K562 (cell line): ENCODE measurements at regions not wholly inside any gene's neighbourhood (a gene's known extent, or its start where the extent isn't known, plus 50 kb on each side); places are given as distances from the start of the nearest gene placed in this dataset.

ENCODE experiments used
- ATAC-seq: fragments of 200-7000 bp; cut with Tn5 transposase; 3 replicates; pipeline ENCODE4 v1.9.1; 2020; ENCODE audit warnings: moderate library complexity
- BruUV-seq: library from RNA; stranded (reverse); fragments of 400-500 nt; replicated peaks from 2 replicates; lab custom pipeline; 2021; lab: Mats Ljungman, UMichigan
- CTCF ChIA-PET: fragments of 300-600 bp; formaldehyde crosslinking; extraction: SDS; loops from one replicate; lab custom pipeline; 2021; ENCODE audit warnings: low intra/inter-chr PET ratio; lab: Yijun Ruan, JAX
- POLR2A ChIA-PET: fragments of 300-600, 350-650 bp; sonication (Branson Sonifier 250); formaldehyde crosslinking; extraction: SDS; loops from one replicate; lab custom pipeline; 2021; ENCODE audit warnings: antibody characterized with exemption, inconsistent platforms; lab: Yijun Ruan, JAX
- DNase-seq, 4 experiments: peaks; one replicate each; pipeline versions ENCODE4 v3.0.0 to v3.0.0-alpha.2; 2011 to 2018; ENCODE audit warnings: low spot score in 3 of 4, mixed read lengths in 3 of 4; ENCODE audit errors: extremely low read depth in 1 of 4
- FAIRE-seq: peaks from 2 replicates; lab custom pipeline; 2011; peaks lifted over from hg19 to GRCh38; lab: Jason Lieb, UNC
- H2AFZ ChIP-seq: 2 replicates; pipeline ENCODE4 v1.6.0; 2011; ENCODE audit warnings: low read depth, low read length, control low read depth, inconsistent platforms
- H3K27ac ChIP-seq: fragments of 200-600 bp; 3 replicates; pipeline ENCODE4 v1.8.0; 2011; ENCODE audit warnings: low read depth, mild to moderate bottlenecking, control low read depth, inconsistent platforms, low read length, moderate library complexity, mixed read lengths; ENCODE audit errors: extremely low read depth
- H3K27me3 ChIP-seq, 2 experiments: fragments of 300-600 bp in 1 of 2; 2 replicates in 1 of 2; 3 replicates in 1 of 2; pipeline versions ENCODE4 v1.6.0 to v1.8.0; 2011; ENCODE audit warnings: inconsistent platforms in 2 of 2, low read length in 2 of 2, mild to moderate bottlenecking in 1 of 2, mixed read lengths in 1 of 2, moderate library complexity in 1 of 2; ENCODE audit not compliant: control insufficient read depth in 2 of 2, insufficient read depth in 2 of 2
- H3K36me3 ChIP-seq: fragments of 300-600 bp; 3 replicates; pipeline ENCODE4 v1.8.0; 2011; ENCODE audit warnings: mild to moderate bottlenecking, low read length, inconsistent platforms; ENCODE audit not compliant: control insufficient read depth, insufficient read depth
- H3K4me1 ChIP-seq, 2 experiments: fragments of 200-600 bp in 1 of 2; replicated peaks in 1 of 2; 2 replicates in 1 of 2; 3 replicates in 1 of 2; pipeline versions ENCODE4 v1.5.1 to v1.8.0; 2011; ENCODE audit warnings: inconsistent platforms in 2 of 2, low read length in 2 of 2, mild to moderate bottlenecking in 1 of 2, mixed read lengths in 1 of 2, moderate library complexity in 1 of 2; ENCODE audit not compliant: control insufficient read depth in 2 of 2, insufficient read depth in 2 of 2
- H3K4me2 ChIP-seq: 2 replicates; pipeline ENCODE4 v1.6.1; 2011; ENCODE audit warnings: low read length, control low read depth, inconsistent platforms, mixed read lengths; ENCODE audit not compliant: insufficient read depth
- H3K4me3 ChIP-seq: fragments of 200-600 bp; sonication (generic), shearing (Covaris generic); 2 replicates; pipeline ENCODE4 v1.5.1; 2016; ENCODE audit warnings: control low read depth, inconsistent platforms
- H3K79me2 ChIP-seq: fragments of 200-600 bp; 3 replicates; pipeline ENCODE4 v1.8.0; 2011; ENCODE audit warnings: low read length, inconsistent platforms; ENCODE audit not compliant: control insufficient read depth, insufficient read depth
- H3K9ac ChIP-seq, 2 experiments: 2 replicates each; pipeline versions ENCODE4 v1.6.0 to v1.6.1; 2011; ENCODE audit warnings: low read depth in 2 of 2, low read length in 2 of 2, control low read depth in 1 of 2, inconsistent platforms in 1 of 2, mild to moderate bottlenecking in 1 of 2, mixed read lengths in 1 of 2; ENCODE audit not compliant: insufficient read depth in 1 of 2
- H3K9me1 ChIP-seq: one replicate; pipeline ENCODE4 v1.6.0; 2011; ENCODE audit warnings: inconsistent platforms, mild to moderate bottlenecking, low read length, moderate library complexity; ENCODE audit not compliant: control insufficient read depth, insufficient read depth
- H3K9me3 ChIP-seq: replicated peaks from 2 replicates; pipeline ENCODE4 v1.5.1; 2011; ENCODE audit warnings: low read depth, low read length, inconsistent platforms; ENCODE audit not compliant: control insufficient read depth, insufficient read depth
- H4K20me1 ChIP-seq: replicated peaks from 2 replicates; pipeline ENCODE4 v1.6.1; 2011; ENCODE audit warnings: low read length, inconsistent platforms, mixed read lengths; ENCODE audit not compliant: control insufficient read depth, insufficient read depth
- ARID4B ChIP-seq: sonication (generic); formaldehyde crosslinking; IDR thresholded peaks from 2 replicates; pipeline ENCODE4 v1.8.0; 2022; ENCODE audit warnings: mild to moderate bottlenecking, missing genetic modification reagents
- CREBBP ChIP-seq: IDR thresholded peaks from one replicate; pipeline ENCODE4 v1.6.1; 2012; ENCODE audit warnings: low read depth, mild to moderate bottlenecking, control low read depth, inconsistent platforms, low read length
- ERF ChIP-seq: fragments of 450-650 bp; formaldehyde crosslinking; IDR thresholded peaks from 2 replicates; pipeline ENCODE4 v1.4.0; 2020; ENCODE audit warnings: mild to moderate bottlenecking, mixed read lengths
- GTF2E2 ChIP-seq: fragments of 200-800 bp; sonication (Bioruptor generic); IDR thresholded peaks from 2 replicates; pipeline ENCODE4 v1.6.1; 2016; ENCODE audit warnings: missing genetic modification characterization, missing compliant biosample characterization
- MTF1 ChIP-seq: fragments of 250-450 bp; sonication (Bioruptor Pico); IDR thresholded peaks from 2 replicates; pipeline ENCODE4 v1.9.0; 2021; ENCODE audit warnings: moderate library complexity, mild to moderate bottlenecking, inconsistent platforms, borderline replicate concordance
- POLR2B ChIP-seq: fragments of 450-650 bp; IDR thresholded peaks from 2 replicates; pipeline ENCODE4 v1.6.1; 2018; ENCODE audit warnings: low read depth; ENCODE audit not compliant: partially characterized antibody
- SNAPC5 ChIP-seq: fragments of 250-450 bp; sonication (Bioruptor Pico); IDR thresholded peaks from 2 replicates; pipeline ENCODE4 v1.8.0; 2021; ENCODE audit warnings: moderate library complexity, mild to moderate bottlenecking, inconsistent platforms
- ZBTB43 ChIP-seq: sonication (generic); formaldehyde crosslinking; IDR thresholded peaks from 2 replicates; pipeline ENCODE4 v1.8.0; 2023; ENCODE audit warnings: mild to moderate bottlenecking, missing genetic modification reagents
- ZFP30 ChIP-seq: fragments of 250-450 bp; sonication (Bioruptor Pico); IDR thresholded peaks from 2 replicates; pipeline ENCODE4 v1.8.0; 2022; ENCODE audit warnings: moderate library complexity, mild to moderate bottlenecking, inconsistent platforms, borderline replicate concordance
- ZNF561 ChIP-seq: fragments of 450-650 bp; formaldehyde crosslinking; conservative IDR thresholded peaks from 2 replicates; pipeline ENCODE4 v1.4.0; 2020; ENCODE audit warnings: mild to moderate bottlenecking, moderate library complexity
- WGBS: fragments of 100-300 bp; shearing (Covaris generic); methylation state at CpG from one replicate; pipeline ENCODE4 v1.1.6; 2016; ENCODE audit warnings: low coverage, mixed read lengths; ENCODE audit not compliant: insufficient coverage; ENCODE audit errors: missing lambda C conversion rate; 5-methylcytosine and 5-hydroxymethylcytosine counted together
- in situ Hi-C: fragments of 300-500 bp; cut with MboI; formaldehyde crosslinking; loops from 4 replicates; pipeline ENCODE4 v1.15.0; 2018; ENCODE audit warnings: inconsistent platforms, mixed read lengths
- intact Hi-C: fragments of 100-400 bp; cut with micrococcal nuclease; formaldehyde crosslinking; loops from 2 replicates; pipeline ENCODE4 v1.14.2; 2022
- TF ChIP-seq, protein P1 (sequence below): sonication (generic); formaldehyde crosslinking; IDR thresholded peaks from 2 replicates; pipeline ENCODE4 v1.8.1; 2023; ENCODE audit warnings: mild to moderate bottlenecking, missing genetic modification reagents
- TF ChIP-seq, protein P2 (sequence below), 2 experiments: fragments of 200-800 bp in 1 of 2; sonication (Bioruptor generic) in 1 of 2; sonication (generic) in 1 of 2; formaldehyde crosslinking in 1 of 2; IDR thresholded peaks in 1 of 2; conservative IDR thresholded peaks in 1 of 2; 2 replicates each; pipeline versions ENCODE4 v1.5.0 to v1.6.1; 2016 to 2020; ENCODE audit warnings: missing compliant biosample characterization in 1 of 2, missing genetic modification characterization in 1 of 2, missing genetic modification reagents in 1 of 2

- Histone ChIP-seq H4K20me1 (no peaks in the 10 kb centered on the region), H3K79me2 (no peaks in the 10 kb centered on the region), H3K36me3 (no peaks in the 10 kb centered on the region), H2AFZ (no peak overlapping the region), H3K27ac (no peak overlapping the region), H3K9ac (no peak overlapping the region), H3K27me3 (no peaks in the 10 kb centered on the region), H3K4me3 (no peak overlapping the region), H3K4me2 (no peak overlapping the region), H3K9me3 (peaks cover 3% of the 10 kb centered on the region), H3K4me1 (no peaks in the 10 kb centered on the region), H3K9me1 (no peaks in the 10 kb centered on the region)
- ATAC-seq (no peak), FAIRE-seq (no peak), DNase-seq (no peak)
- POLR2A ChIA-PET: no interaction called here
- intact Hi-C loops (no loop called here), in situ Hi-C loops (no loop called here)
- no peak for TF ChIP-seq ZBTB43 (CRISPR knock-in tag)
- TF ChIP-seq, protein P1, sequence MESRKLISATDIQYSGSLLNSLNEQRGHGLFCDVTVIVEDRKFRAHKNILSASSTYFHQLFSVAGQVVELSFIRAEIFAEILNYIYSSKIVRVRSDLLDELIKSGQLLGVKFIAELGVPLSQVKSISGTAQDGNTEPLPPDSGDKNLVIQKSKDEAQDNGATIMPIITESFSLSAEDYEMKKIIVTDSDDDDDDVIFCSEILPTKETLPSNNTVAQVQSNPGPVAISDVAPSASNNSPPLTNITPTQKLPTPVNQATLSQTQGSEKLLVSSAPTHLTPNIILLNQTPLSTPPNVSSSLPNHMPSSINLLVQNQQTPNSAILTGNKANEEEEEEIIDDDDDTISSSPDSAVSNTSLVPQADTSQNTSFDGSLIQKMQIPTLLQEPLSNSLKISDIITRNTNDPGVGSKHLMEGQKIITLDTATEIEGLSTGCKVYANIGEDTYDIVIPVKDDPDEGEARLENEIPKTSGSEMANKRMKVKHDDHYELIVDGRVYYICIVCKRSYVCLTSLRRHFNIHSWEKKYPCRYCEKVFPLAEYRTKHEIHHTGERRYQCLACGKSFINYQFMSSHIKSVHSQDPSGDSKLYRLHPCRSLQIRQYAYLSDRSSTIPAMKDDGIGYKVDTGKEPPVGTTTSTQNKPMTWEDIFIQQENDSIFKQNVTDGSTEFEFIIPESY: no peak
- no peak for TF ChIP-seq CREBBP
- TF ChIP-seq, protein P2, sequence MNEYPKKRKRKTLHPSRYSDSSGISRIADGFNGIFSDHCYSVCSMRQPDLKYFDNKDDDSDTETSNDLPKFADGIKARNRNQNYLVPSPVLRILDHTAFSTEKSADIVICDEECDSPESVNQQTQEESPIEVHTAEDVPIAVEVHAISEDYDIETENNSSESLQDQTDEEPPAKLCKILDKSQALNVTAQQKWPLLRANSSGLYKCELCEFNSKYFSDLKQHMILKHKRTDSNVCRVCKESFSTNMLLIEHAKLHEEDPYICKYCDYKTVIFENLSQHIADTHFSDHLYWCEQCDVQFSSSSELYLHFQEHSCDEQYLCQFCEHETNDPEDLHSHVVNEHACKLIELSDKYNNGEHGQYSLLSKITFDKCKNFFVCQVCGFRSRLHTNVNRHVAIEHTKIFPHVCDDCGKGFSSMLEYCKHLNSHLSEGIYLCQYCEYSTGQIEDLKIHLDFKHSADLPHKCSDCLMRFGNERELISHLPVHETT (CRISPR knock-in tag; conservative IDR thresholded peaks at IDR 0.05 in 1 of 2, IDR thresholded peaks at IDR 0.05 in 1 of 2): no peak
- TF ChIP-seq ARID4B (CRISPR knock-in tag): no peak
- no peak for TF ChIP-seq ERF
- no peak for TF ChIP-seq POLR2B
- no peak for TF ChIP-seq ZFP30 (CRISPR knock-in tag)
- no peak for TF ChIP-seq ZNF561 (CRISPR knock-in tag)
- TF ChIP-seq GTF2E2 (tag): no peak
- TF ChIP-seq MTF1 (CRISPR knock-in tag): no peak
- no peak for TF ChIP-seq SNAPC5 (CRISPR knock-in tag)
- CTCF ChIA-PET: no interaction called here
- BruUV-seq: no TSS peak
- WGBS: 0% methylated on average over 2 of the region's 2 CpGs
Observed at GRCh38 chr5:51990241-51990640, 607.0 kb downstream of the ISL1 start.
